ENCODE measurements at regions not wholly inside any gene's neighbourhood (a gene's known extent, or its start where the extent isn't known, plus 50 kb on each side); places are given as distances from the start of the nearest gene placed in this dataset.

DNA sequence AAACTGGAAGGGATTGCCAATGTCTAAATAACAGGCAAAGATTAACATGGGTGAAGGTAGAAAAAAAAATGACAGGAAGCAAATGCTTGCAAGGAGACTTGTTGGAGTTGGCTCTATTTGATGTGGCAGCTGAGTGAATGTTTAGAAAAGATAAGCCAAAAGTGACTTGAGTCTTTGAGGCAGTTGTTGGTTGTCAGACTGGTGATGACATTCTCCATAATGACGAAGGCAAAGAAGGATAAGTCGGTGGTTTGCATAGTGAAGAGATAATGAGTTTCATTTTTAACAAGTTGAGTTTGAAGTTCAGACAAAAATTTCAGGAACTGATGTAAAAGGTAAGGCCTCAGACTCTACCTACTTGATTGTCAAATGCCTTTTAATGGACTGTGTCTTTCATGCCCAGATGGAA is 704.1 kb upstream of the SGO1 start:
- TF ChIP-seq EZH2 (IDR thresholded peaks at IDR 0.05; ENCODE audit: insufficient read depth, poor library complexity, severe bottlenecking), result no peak
- TF ChIP-seq EZH2phosphoT487 (IDR thresholded peaks at IDR 0.05; ENCODE audit: insufficient read depth, low read depth), result no peak
